Neuronal stem cell (in vitro differentiated cells): ENCODE measurements at regions not wholly inside any gene's neighbourhood (a gene's known extent, or its start where the extent isn't known, plus 50 kb on each side); places are given as distances from the start of the nearest gene placed in this dataset.

Experiments used
- DNase-seq: peaks from one replicate; pipeline ENCODE4 v3.0.0-alpha.2; 2013; ENCODE audit warnings: low spot score
- H2AFZ ChIP-seq: one replicate; pipeline ENCODE4 v1.6.1; 2013; ENCODE audit warnings: mild to moderate bottlenecking, low read length, inconsistent platforms
- H2AK5ac ChIP-seq: 2 replicates; pipeline ENCODE4 v1.6.1; 2013; ENCODE audit warnings: low read depth, mild to moderate bottlenecking, inconsistent platforms, low read length, moderate library complexity, mixed read lengths
- H2BK120ac ChIP-seq: 2 replicates; pipeline ENCODE4 v1.6.1; 2013; ENCODE audit warnings: low read depth, mild to moderate bottlenecking, inconsistent platforms, low read length, moderate library complexity, mixed read lengths
- H2BK12ac ChIP-seq: one replicate; pipeline ENCODE4 v1.6.1; 2013; ENCODE audit warnings: low read length, inconsistent platforms
- H2BK15ac ChIP-seq: 2 replicates; pipeline ENCODE4 v1.6.1; 2013; ENCODE audit warnings: mild to moderate bottlenecking, low read length, inconsistent platforms, mixed read lengths
- H2BK5ac ChIP-seq: one replicate; pipeline ENCODE4 v1.6.1; 2013; ENCODE audit warnings: inconsistent platforms, mild to moderate bottlenecking, low read length, moderate library complexity
- H3K14ac ChIP-seq: one replicate; pipeline ENCODE4 v1.6.1; 2013; ENCODE audit warnings: low read length, inconsistent platforms
- H3K18ac ChIP-seq: 2 replicates; pipeline ENCODE4 v1.6.1; 2013; ENCODE audit warnings: low read length, inconsistent platforms
- H3K23ac ChIP-seq: 2 replicates; pipeline ENCODE4 v1.6.1; 2013; ENCODE audit warnings: low read depth, mild to moderate bottlenecking, mixed read lengths, low read length, inconsistent platforms; ENCODE audit not compliant: poor library complexity
- H3K27ac ChIP-seq: replicated peaks from 3 replicates; pipeline ENCODE4 v1.5.1; 2013; ENCODE audit warnings: low read length, inconsistent platforms
- H3K27me3 ChIP-seq, 3 experiments: 2 replicates each; pipeline ENCODE4 v1.6.1; 2013; ENCODE audit warnings: low read length in 3 of 3, mild to moderate bottlenecking in 2 of 3, inconsistent platforms in 1 of 3, low read depth in 1 of 3, mixed read lengths in 1 of 3, moderate library complexity in 1 of 3; ENCODE audit not compliant: control insufficient read depth in 3 of 3, insufficient read depth in 3 of 3
- H3K36me3 ChIP-seq, 2 donors: replicated peaks in 1 of 2; 2 replicates each; pipeline ENCODE4 v1.6.1; 2013; ENCODE audit warnings: low read length in 2 of 2; ENCODE audit not compliant: control insufficient read depth in 2 of 2, insufficient read depth in 2 of 2
- H3K4ac ChIP-seq: 2 replicates; pipeline ENCODE4 v1.6.1; 2013; ENCODE audit warnings: inconsistent platforms, mild to moderate bottlenecking, low read length, moderate library complexity
- H3K4me1 ChIP-seq, 2 donors: 1 replicate in 1 of 2; 2 replicates in 1 of 2; pipeline ENCODE4 v1.6.1; 2013; ENCODE audit warnings: low read length in 2 of 2, low read depth in 1 of 2; ENCODE audit not compliant: control insufficient read depth in 2 of 2, insufficient read depth in 1 of 2
- H3K4me2 ChIP-seq: one replicate; pipeline ENCODE4 v1.6.1; 2013; ENCODE audit warnings: mild to moderate bottlenecking, low read length, inconsistent platforms; ENCODE audit not compliant: insufficient read depth, poor library complexity, severe bottlenecking
- H3K4me3 ChIP-seq, 2 donors: 2 replicates each; pipeline ENCODE4 v1.5.1; 2013; ENCODE audit warnings: low read length in 2 of 2, mild to moderate bottlenecking in 2 of 2, inconsistent platforms in 1 of 2, moderate library complexity in 1 of 2
- H3K79me1 ChIP-seq: one replicate; pipeline ENCODE4 v1.6.1; 2013; ENCODE audit warnings: low read depth, mild to moderate bottlenecking, inconsistent platforms, low read length, moderate library complexity
- H3K9ac ChIP-seq: one replicate; pipeline ENCODE4 v1.6.1; 2013; ENCODE audit warnings: mild to moderate bottlenecking, low read depth, low read length, inconsistent platforms; ENCODE audit not compliant: poor library complexity
- H3K9me3 ChIP-seq, 2 donors: replicated peaks in 1 of 2; 2 replicates each; pipeline versions ENCODE3 to v1.6.1; 2013; ENCODE audit warnings: low read length in 2 of 2, mild to moderate bottlenecking in 2 of 2, inconsistent platforms in 1 of 2, low read depth in 1 of 2, mixed read lengths in 1 of 2, moderate library complexity in 1 of 2; ENCODE audit not compliant: control insufficient read depth in 2 of 2, insufficient read depth in 1 of 2
- H4K8ac ChIP-seq: one replicate; pipeline ENCODE4 v1.6.1; 2013; ENCODE audit warnings: low read depth, mild to moderate bottlenecking, inconsistent platforms, low read length, moderate library complexity
- H4K91ac ChIP-seq: one replicate; pipeline ENCODE4 v1.6.1; 2013; ENCODE audit warnings: low read length, low read depth, mild to moderate bottlenecking, inconsistent platforms; ENCODE audit not compliant: poor library complexity
- WGBS, 2 donors: extraction: QIAGEN DNeasy Blood & Tissue Kit; methylation state at CpG; one replicate each; pipeline ENCODE4 v1.1.7; 2013; ENCODE audit warnings: missing lambda C conversion rate in 2 of 2, mixed read lengths in 1 of 2; ENCODE audit not compliant: insufficient read length in 2 of 2, insufficient replicate concordance in 1 of 2; ENCODE audit errors: extremely low coverage in 2 of 2; 5-methylcytosine and 5-hydroxymethylcytosine counted together

DNA sequence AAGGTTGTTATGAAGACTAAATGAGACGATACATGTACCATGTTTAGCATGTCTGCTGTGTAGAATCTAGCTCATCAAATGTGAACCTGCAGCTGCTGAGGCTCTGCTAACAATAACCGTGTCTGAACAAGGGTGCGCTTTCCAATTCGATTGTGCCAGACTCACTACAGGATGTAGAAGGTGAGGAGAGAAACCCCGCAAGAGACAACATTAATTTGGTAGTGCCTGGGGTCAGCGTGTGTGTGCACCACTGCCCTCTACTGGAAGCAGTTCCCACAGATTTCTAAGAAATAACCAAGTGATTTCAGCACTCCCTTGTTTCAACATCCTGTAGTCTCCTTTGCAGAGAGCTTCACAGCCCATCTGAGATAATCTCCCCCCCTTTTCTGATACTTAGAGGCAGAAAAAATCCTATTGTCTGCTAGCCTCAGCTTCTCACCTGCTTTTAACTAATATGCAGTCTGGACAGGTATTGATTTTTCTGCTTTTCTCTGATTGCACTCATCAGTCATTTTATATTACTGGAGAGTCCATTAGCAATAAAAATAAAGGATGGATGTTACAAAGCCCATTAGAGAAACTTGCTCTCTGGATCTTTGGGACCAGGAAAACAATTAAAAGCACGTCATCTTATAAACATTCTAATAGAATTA is 96.7 kb upstream of the BACH2 start:
- Histone ChIP-seq H2BK15ac (no peak overlapping the region), H3K4me1 (peaks cover 0 to 2% of the 10 kb centered on the region in 2 donors), H2AFZ (no peak overlapping the region), H3K79me1 (no peaks in the 10 kb centered on the region), H3K27me3 (no peaks in the 10 kb centered on the region), H3K4me2 (no peak overlapping the region), H2AK5ac (no peak overlapping the region), H4K91ac (no peak overlapping the region), H3K23ac (no peak overlapping the region), H3K4me3 (no peak overlapping the region), H3K27ac (no peak overlapping the region), H3K9ac (no peak overlapping the region), H4K8ac (no peak overlapping the region), H2BK12ac (no peak overlapping the region), H3K18ac (no peak overlapping the region), H2BK5ac (no peak overlapping the region), H3K14ac (no peak overlapping the region), H3K4ac (no peak overlapping the region), H3K9me3 (no peaks in the 10 kb centered on the region), H3K36me3 (no peaks in the 10 kb centered on the region), H2BK120ac (no peak overlapping the region)
- no CpG with 5 or more reads among the region's 7 CpGs for WGBS, 2 donors
- DNase-seq: peak; percentile 48

- no peak overlapping the region for H3K14ac ChIP-seq
- H3K9ac ChIP-seq: no peak overlapping the region
- H3K79me1 ChIP-seq: no peaks in the 10 kb centered on the region
- H3K4me2 ChIP-seq: no peak overlapping the region
- no peak overlapping the region for H3K18ac ChIP-seq
- H4K91ac ChIP-seq: no peak overlapping the region
- H3K36me3 ChIP-seq: no peaks in the 10 kb centered on the region
- no peak overlapping the region for H2BK12ac ChIP-seq
- H3K4ac ChIP-seq: no peak overlapping the region
- H2AFZ ChIP-seq: no peak overlapping the region
- H3K4me3 ChIP-seq: no peak overlapping the region
- H2BK120ac ChIP-seq: no peak overlapping the region
- no peak overlapping the region for H3K23ac ChIP-seq
- H3K9me3 ChIP-seq: no peaks in the 10 kb centered on the region
- no peak overlapping the region for H2BK15ac ChIP-seq
- peaks cover 0 to 13% of the 10 kb centered on the region in 2 donors for H3K4me1 ChIP-seq
- no peak for DNase-seq
- H4K8ac ChIP-seq: no peak overlapping the region
- H2BK5ac ChIP-seq: no peak overlapping the region
- no peaks in the 10 kb centered on the region for H3K27me3 ChIP-seq
- H2AK5ac ChIP-seq: no peak overlapping the region
- no peak overlapping the region for H3K27ac ChIP-seq
These were observed 93.7 kb upstream of the BACH2 start for GRCh38 chr6:90390379-90390778.

DNA sequence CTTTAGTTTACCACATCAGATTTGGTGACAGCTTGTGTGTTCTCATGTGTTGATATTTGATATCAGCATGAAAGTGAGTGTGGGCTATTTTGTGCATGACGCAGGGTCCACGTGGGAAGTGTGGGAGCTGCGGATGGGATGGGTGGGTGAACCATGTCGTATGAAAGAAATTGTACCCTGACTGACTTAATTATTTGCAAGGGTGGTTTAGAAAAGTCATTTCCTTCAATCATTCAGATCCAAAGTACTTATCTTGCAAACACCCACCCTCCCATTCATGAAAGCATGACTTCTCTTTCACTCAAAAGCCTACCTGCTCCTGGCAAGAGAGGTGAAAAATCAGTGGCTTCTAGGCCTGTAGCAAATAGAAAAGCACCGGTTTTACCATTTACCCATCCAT is 91.8 kb upstream of the BACH2 start:
- Histone ChIP-seq H3K23ac (no peak overlapping the region), H3K4me2 (no peak overlapping the region), H3K4me3 (no peak overlapping the region), H3K14ac (no peak overlapping the region), H2BK15ac (no peak overlapping the region), H2BK120ac (no peak overlapping the region), H3K79me1 (no peaks in the 10 kb centered on the region), H3K27ac (no peak overlapping the region), H3K4ac (no peak overlapping the region), H3K4me1 (peaks cover 3 to 14% of the 10 kb centered on the region in 2 donors), H3K36me3 (no peaks in the 10 kb centered on the region), H3K9ac (no peak overlapping the region), H3K18ac (no peak overlapping the region), H4K91ac (no peak overlapping the region), H2AK5ac (no peak overlapping the region), H2AFZ (no peak overlapping the region), H3K27me3 (no peaks in the 10 kb centered on the region), H2BK5ac (no peak overlapping the region), H4K8ac (no peak overlapping the region), H2BK12ac (no peak overlapping the region), H3K9me3 (no peaks in the 10 kb centered on the region)
- DNase-seq: no peak
- no CpG with 5 or more reads among the region's 5 CpGs for WGBS, 2 donors

- no peak for DNase-seq
- H3K9ac ChIP-seq: no peak overlapping the region
These were observed 91.2 kb upstream of the BACH2 start for GRCh38 chr6:90387826-90388225.

More at GRCh38 chr6:90387826-90388225, 91.2 kb upstream of the BACH2 start:
- H3K14ac ChIP-seq: no peak overlapping the region
- WGBS, 2 donors: no CpG with 5 or more reads among the region's 1 CpG
- no peak overlapping the region for H3K23ac ChIP-seq
- H2BK15ac ChIP-seq: no peak overlapping the region
- H3K36me3 ChIP-seq: no peaks in the 10 kb centered on the region
- no peak overlapping the region for H3K4me2 ChIP-seq
- no peaks in the 10 kb centered on the region for H3K79me1 ChIP-seq
- H2AK5ac ChIP-seq: no peak overlapping the region
- H3K4me1 ChIP-seq: peaks cover 3 to 15% of the 10 kb centered on the region in 2 donors
- H3K4me3 ChIP-seq: no peak overlapping the region
- H2BK5ac ChIP-seq: no peak overlapping the region
- H2BK12ac ChIP-seq: no peak overlapping the region
- no peak overlapping the region for H3K18ac ChIP-seq
- no peaks in the 10 kb centered on the region for H3K27me3 ChIP-seq
- H2BK120ac ChIP-seq: no peak overlapping the region
- no peak overlapping the region for H3K4ac ChIP-seq
- no peak overlapping the region for H4K91ac ChIP-seq
- H2AFZ ChIP-seq: no peak overlapping the region
- no peak overlapping the region for H3K27ac ChIP-seq
- H3K9me3 ChIP-seq: no peaks in the 10 kb centered on the region
- H4K8ac ChIP-seq: no peak overlapping the region
